Vagina (tissue), 2 donors: ENCODE measurements at regions not wholly inside any gene's neighbourhood (a gene's known extent, or its start where the extent isn't known, plus 50 kb on each side); places are given as distances from the start of the nearest gene placed in this dataset.

Source experiments
- DNase-seq, 2 donors: peaks; one replicate each; pipeline ENCODE4 v3.0.0-alpha.2; 2017; ENCODE audit errors: extremely low spot score in 2 of 2
- H3K27ac ChIP-seq: fragments of 200-600 bp; sonication (generic); one replicate; pipeline ENCODE4 v1.5.1; 2019
- H3K27me3 ChIP-seq: fragments of 200-600 bp; sonication (generic); one replicate; pipeline ENCODE4 v1.5.1; 2019
- H3K36me3 ChIP-seq, 2 donors: fragments of 200-600 bp; sonication (generic); one replicate each; pipeline ENCODE4 v1.5.1; 2017 to 2019
- H3K4me1 ChIP-seq: fragments of 200-600 bp; sonication (generic); one replicate; pipeline ENCODE4 v1.5.1; 2019
- H3K4me3 ChIP-seq, 2 donors: fragments of 200-600 bp; sonication (generic); 1 replicate in 1 of 2; 2 replicates in 1 of 2; pipeline ENCODE4 v1.5.1; 2016 to 2019
- H3K9me3 ChIP-seq: fragments of 200-600 bp; sonication (generic); one replicate; pipeline ENCODE4 v1.5.1; 2019
- POLR2A ChIP-seq, 2 donors: fragments of 450-650 bp; IDR thresholded peaks; one replicate each; pipeline ENCODE4 v1.6.1; 2017; ENCODE audit warnings: antibody characterized with exemption in 2 of 2, mild to moderate bottlenecking in 2 of 2, moderate library complexity in 2 of 2
- POLR2AphosphoS5 ChIP-seq, 2 donors: sonication (generic); formaldehyde crosslinking; IDR thresholded peaks; one replicate each; pipeline ENCODE4 v1.9.0; 2017; ENCODE audit warnings: antibody characterized with exemption in 2 of 2, mild to moderate bottlenecking in 2 of 2, low read depth in 1 of 2; ENCODE audit not compliant: insufficient read depth in 1 of 2
- intact Hi-C: fragments of 100-400 bp; cut with DNase I; formaldehyde crosslinking; loops from one replicate; pipeline ENCODE4 v1.15.1; 2023
- TF ChIP-seq, protein P1 (sequence below), 3 experiments: fragments of 450-650 bp in 2 of 3; fragments of 200-600 bp in 1 of 3; sonication (generic) in 1 of 3; IDR thresholded peaks; one replicate each; pipeline ENCODE4 v1.5.1; 2017 to 2019; ENCODE audit warnings: antibody characterized with exemption in 3 of 3, mild to moderate bottlenecking in 2 of 3, moderate library complexity in 2 of 3

DNA sequence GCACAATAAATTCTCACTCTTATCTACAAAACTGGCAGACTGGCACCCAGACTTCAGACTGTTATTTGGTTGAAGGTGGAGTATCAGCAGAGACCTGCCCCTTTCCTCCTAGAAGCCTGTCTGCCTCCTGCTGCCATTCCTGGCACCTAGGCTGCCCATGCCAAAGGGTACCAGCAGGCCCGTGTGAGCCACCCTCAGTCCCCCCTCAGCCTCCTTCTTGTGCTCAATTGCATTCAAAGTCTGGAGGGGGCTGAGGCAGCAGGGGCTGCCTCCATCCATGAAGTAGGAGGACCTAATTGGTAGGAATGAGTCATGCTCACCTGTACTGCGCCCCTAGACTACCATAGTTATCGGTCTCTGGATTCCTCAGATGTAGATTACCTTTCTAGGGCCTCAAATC lies 440.9 kb upstream of the GRM3 start:
- TF ChIP-seq POLR2A (IDR thresholded peaks at IDR 0.05): no peak
- TF ChIP-seq POLR2AphosphoS5 (IDR thresholded peaks at IDR 0.05; ENCODE audit: insufficient read depth in 1 of 2, low read depth in 1 of 2): no peak
- TF ChIP-seq, protein P1, sequence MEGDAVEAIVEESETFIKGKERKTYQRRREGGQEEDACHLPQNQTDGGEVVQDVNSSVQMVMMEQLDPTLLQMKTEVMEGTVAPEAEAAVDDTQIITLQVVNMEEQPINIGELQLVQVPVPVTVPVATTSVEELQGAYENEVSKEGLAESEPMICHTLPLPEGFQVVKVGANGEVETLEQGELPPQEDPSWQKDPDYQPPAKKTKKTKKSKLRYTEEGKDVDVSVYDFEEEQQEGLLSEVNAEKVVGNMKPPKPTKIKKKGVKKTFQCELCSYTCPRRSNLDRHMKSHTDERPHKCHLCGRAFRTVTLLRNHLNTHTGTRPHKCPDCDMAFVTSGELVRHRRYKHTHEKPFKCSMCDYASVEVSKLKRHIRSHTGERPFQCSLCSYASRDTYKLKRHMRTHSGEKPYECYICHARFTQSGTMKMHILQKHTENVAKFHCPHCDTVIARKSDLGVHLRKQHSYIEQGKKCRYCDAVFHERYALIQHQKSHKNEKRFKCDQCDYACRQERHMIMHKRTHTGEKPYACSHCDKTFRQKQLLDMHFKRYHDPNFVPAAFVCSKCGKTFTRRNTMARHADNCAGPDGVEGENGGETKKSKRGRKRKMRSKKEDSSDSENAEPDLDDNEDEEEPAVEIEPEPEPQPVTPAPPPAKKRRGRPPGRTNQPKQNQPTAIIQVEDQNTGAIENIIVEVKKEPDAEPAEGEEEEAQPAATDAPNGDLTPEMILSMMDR (IDR thresholded peaks at IDR 0.05): no peak
- H3K27me3 ChIP-seq: no peaks in the 10 kb centered on the region
- intact Hi-C loops: no loop called here
- no peak overlapping the region for H3K4me3 ChIP-seq
- H3K36me3 ChIP-seq: no peaks in the 10 kb centered on the region
- H3K9me3 ChIP-seq: no peaks in the 10 kb centered on the region
- H3K27ac ChIP-seq: no peak overlapping the region
- no peaks in the 10 kb centered on the region for H3K4me1 ChIP-seq
- no peak for DNase-seq

DNA sequence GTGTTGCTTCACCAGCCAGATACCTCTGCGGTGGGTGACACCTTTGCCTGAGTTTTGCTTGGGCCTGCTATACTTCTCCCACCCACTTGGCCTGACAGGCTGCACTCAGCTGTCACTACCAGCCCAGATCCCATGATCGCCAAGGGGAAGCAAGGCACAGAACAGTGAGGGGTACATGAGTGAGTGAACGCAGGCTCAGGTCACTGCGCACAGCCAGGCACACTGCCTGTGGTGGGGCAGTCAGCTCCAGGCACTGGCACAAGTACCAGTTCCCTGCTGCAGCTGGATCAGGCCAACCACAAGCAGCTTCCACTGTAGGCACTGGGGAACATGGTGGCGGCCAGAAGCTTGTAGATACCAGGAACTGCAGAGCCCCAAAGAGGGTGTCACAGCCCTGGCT lies 441.9 kb upstream of the GRM3 start:
- no peaks in the 10 kb centered on the region for H3K9me3 ChIP-seq
- intact Hi-C loops: no loop called here
- H3K27ac ChIP-seq: no peak overlapping the region
- no peaks in the 10 kb centered on the region for H3K4me1 ChIP-seq
- DNase-seq: no peak
- H3K4me3 ChIP-seq: no peak overlapping the region
- TF ChIP-seq POLR2AphosphoS5 (IDR thresholded peaks at IDR 0.05; ENCODE audit: insufficient read depth in 1 of 2, low read depth in 1 of 2) (no peak), POLR2A (IDR thresholded peaks at IDR 0.05) (no peak)
- TF ChIP-seq, protein P1 (IDR thresholded peaks at IDR 0.05): no peak
- H3K27me3 ChIP-seq: no peaks in the 10 kb centered on the region
- no peaks in the 10 kb centered on the region for H3K36me3 ChIP-seq

DNA sequence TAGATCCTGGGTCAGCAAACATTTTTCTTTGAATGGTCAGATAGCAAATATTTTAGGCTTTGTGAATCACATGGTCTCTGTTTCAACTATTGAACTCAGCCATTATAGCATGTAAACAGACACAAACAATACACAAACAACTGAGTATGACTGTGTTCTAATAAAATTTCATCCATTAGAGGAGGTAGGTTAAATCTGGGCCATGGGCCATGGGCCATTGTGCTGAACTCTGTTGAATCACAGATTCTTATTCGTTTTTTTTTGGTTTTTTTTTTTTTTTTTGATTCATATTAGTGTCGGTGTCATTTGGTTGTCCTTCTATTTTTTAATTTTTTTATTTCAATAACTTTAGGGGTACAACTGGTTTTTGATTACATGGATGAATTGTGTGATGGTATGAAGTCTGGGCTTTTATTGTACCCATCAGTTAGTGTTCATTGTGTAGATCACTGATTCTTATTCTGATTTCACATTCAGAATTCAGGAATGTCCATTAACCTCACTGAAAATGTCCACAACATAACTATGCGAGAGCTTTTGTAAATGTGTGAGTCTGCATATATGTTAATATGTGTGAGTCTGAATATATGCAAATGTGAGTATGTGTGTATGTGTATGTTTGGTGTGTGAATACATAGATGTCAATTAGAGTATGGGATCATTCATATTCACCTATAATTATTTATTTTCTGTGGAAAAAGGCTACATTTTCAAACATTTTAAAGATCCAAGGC lies 443.7 kb upstream of the GRM3 start:
- Histone ChIP-seq H3K4me1 (no peaks in the 10 kb centered on the region), H3K9me3 (no peaks in the 10 kb centered on the region), H3K4me3 (no peak overlapping the region), H3K27ac (no peak overlapping the region), H3K36me3 (no peaks in the 10 kb centered on the region), H3K27me3 (no peaks in the 10 kb centered on the region)
- intact Hi-C loops: no loop called here
- TF ChIP-seq POLR2A (IDR thresholded peaks at IDR 0.05) (no peak), POLR2AphosphoS5 (IDR thresholded peaks at IDR 0.05; ENCODE audit: insufficient read depth in 1 of 2, low read depth in 1 of 2) (no peak)
- TF ChIP-seq, protein P1 (IDR thresholded peaks at IDR 0.05): no peak
- DNase-seq: no peak

DNA sequence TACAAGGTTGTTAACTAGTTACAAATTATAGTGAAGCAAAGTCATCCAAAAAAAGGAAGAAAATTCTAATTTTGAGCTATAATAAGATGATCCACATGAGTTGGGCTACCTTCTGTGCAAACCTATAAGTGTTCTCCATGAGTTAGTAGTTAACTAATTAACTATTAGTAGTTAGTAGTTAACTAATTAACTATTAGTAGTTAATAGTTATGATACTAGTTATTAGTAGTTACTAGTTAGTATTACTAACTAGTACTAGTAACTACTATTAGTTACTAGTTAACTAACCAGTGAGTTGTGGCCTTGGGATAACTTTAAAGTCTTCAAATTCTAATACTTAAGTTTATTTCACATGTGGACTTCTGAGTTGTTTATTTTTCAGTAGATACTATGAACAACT lies 453.4 kb upstream of the GRM3 start:
- intact Hi-C loops: no loop called here
- Histone ChIP-seq H3K27ac (no peak overlapping the region), H3K4me3 (no peak overlapping the region), H3K36me3 (no peaks in the 10 kb centered on the region), H3K4me1 (no peaks in the 10 kb centered on the region), H3K9me3 (no peaks in the 10 kb centered on the region), H3K27me3 (no peaks in the 10 kb centered on the region)
- TF ChIP-seq, protein P1 (IDR thresholded peaks at IDR 0.05): no peak
- no peak for TF ChIP-seq POLR2AphosphoS5 (IDR thresholded peaks at IDR 0.05; ENCODE audit: insufficient read depth in 1 of 2, low read depth in 1 of 2)
- TF ChIP-seq POLR2A (IDR thresholded peaks at IDR 0.05): no peak
- DNase-seq: no peak

DNA sequence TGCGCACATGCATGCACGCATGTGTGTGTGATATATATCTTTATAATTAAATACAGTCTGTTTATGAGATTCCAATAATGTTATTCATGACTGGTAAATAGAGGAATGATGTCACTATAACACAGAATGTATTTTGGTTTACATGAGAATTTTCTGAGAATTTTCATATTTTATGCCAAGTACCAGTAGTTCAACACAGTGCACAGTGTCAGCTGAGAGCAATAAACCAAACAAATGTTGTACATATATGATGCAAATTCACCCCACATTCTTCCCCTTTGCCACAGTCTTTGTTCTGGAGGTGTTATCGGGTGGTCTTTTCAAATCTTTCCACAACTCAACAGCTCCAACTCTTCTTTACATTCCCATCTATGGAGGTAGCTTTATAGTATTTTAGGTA lies 462.2 kb upstream of the GRM3 start:
- Histone ChIP-seq H3K27me3 (no peaks in the 10 kb centered on the region), H3K9me3 (no peaks in the 10 kb centered on the region), H3K4me1 (no peaks in the 10 kb centered on the region), H3K4me3 (no peak overlapping the region), H3K27ac (no peak overlapping the region), H3K36me3 (no peaks in the 10 kb centered on the region)
- no peak for DNase-seq
- no peak for TF ChIP-seq POLR2AphosphoS5 (IDR thresholded peaks at IDR 0.05; ENCODE audit: insufficient read depth in 1 of 2, low read depth in 1 of 2)
- TF ChIP-seq POLR2A (IDR thresholded peaks at IDR 0.05): no peak
- TF ChIP-seq, protein P1 (IDR thresholded peaks at IDR 0.05): no peak
- intact Hi-C loops: no loop called here
